NCI-H1105 treated with DMSO at 0.1 percent for 48 hours (cell line): ENCODE measurements at regions not wholly inside any gene's neighbourhood (a gene's known extent, or its start where the extent isn't known, plus 50 kb on each side); places are given as distances from the start of the nearest gene placed in this dataset.

ENCODE experiments used
- DNase-seq: peaks from one replicate; lab custom pipeline; 2025; lab: John Stamatoyannopoulos, UW

DNA sequence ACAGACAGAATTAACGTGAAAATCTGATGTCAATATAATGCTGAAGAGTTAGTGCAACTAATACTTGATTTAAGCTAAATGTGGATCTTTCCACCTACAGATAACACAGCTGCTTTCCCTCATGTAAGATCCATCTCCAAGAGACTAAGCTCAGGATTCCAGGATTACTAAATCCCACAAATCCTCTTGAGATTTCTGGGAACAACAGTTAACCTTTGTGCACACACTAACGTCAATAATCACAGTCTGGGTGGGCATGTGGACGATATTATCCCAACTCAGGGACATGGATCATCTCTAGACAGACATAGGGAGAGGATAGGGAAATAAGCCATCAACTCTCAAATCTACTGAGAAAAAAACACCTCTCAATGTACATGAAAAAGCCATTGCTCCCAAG, 432.6 kb downstream of the SATB2 start:
- no peak for DNase-seq

DNA sequence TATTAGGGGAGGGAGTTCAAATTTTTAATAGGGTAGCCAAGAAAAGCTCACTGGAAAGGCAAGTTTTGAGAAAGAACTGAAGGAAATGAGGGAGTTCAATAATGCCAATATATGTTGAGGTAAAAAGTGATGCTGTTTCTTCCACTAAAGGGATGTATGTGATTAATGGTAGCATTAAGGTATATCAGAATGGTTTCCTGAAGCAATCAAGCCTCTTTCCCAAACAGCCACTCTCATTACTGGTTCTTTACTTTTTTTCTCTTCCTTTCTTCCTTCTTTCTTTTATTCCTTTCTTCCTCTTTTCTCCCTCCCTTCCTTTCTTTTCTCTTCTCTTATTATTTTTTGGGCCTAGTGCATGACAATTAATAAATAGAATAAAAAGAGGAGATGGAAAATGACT, 433.5 kb downstream of the SATB2 start:
- no peak for DNase-seq

DNA sequence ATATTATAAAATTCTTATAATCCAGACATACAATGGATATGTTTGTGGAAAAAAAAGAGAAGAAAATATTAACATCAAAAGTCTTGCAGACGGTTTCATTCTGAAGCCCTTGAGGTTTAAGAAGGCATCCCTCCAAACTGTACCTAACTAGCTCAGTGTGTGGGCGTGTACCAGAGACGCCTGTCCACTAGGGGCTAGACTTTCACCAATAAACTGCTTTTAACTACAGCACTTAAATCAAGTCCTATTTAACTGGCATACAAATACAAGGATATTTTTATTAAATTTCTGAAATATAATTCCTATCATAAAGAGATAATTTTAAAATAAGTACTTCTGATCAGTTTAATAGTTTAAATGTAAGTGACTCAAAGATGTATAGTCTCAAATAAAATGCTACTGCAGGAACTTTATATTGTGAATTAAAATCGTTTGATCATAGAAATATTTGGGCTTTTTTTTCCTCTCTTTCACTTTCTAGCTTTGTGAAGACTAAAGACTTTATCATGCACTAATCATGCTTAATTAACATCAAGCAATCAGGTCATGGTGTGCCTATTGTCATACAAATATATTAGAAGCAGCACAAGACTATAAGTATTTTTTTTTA, 437.7 kb downstream of the SATB2 start:
- DNase-seq, result peak; percentile 21

DNA sequence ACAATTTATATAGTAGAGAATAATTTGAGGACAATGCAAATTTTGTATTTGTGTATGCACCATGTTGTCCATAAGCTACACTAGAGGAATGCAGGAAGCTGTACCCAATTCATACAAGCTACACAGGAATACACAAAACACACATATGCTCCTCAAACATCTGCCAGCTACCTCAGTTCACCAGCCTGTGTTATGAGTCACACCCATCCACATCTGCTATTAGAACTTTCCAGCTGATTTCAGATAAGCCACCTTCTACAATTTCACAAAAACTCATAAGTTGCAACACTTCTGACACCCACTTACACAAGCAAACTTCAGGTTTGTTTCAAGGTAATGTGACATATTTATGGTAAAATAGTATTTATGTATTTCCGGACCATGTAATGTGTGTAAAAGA, 438.9 kb downstream of the SATB2 start:
- DNase-seq, result no peak

DNA sequence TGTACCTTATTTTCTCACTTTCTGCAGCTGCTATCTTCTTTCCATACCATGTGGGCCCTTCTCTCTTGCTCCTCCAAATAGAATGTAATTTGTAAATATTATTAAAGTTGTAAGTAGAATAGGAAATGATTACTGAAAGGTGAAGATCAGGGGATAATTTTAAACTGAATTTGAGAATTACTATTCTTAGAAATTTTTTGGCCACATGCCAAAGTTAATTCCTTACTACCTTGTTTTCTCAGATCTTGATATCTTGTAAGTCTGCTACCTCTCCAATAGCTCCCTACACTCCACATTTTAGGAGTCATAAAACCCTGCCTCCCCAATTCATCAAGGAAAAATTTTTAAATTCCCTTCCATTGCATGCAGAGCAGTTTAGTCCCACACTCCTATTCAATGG, 442.7 kb downstream of the SATB2 start:
- no peak for DNase-seq

DNA sequence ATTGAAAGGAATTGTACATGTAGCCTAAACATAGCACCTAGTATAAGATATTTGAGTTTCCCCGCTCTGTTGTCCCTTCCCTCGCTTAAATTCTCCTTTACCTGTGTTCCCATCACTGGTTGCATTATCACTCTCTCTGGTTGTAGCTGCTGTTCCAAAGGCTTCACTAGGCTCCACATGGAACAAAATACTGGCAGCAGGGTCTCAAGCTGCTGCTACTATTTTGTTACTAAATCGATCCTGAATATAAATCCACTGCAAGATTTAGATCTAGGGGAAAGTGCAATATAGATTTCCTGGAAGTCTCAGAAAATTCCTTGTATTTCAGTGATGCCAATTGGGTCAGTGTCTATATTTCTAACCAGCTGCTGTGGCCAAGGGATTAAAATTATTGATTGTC, 443.5 kb downstream of the SATB2 start:
- DNase-seq, result no peak

DNA sequence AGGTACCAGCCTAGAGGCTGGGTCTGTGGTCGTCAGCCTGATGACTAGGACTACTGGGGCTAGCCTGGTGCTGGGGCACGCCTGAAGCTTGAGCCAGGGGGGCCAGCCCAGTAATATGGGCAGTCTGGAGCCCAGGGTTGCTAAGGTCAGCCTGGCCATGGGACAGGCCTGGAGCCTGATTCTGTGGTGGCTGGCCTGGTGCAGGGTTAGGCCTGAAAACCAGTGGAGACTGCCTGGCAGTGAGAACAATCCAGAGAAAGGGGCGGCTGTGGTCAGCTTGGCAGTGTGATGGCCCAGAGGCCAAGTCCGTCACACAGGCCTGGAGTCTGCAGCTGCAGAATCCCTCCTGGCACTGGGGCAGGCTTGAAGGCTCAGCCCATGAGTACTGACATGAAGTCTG, 445.8 kb downstream of the SATB2 start:
- no peak for DNase-seq

DNA sequence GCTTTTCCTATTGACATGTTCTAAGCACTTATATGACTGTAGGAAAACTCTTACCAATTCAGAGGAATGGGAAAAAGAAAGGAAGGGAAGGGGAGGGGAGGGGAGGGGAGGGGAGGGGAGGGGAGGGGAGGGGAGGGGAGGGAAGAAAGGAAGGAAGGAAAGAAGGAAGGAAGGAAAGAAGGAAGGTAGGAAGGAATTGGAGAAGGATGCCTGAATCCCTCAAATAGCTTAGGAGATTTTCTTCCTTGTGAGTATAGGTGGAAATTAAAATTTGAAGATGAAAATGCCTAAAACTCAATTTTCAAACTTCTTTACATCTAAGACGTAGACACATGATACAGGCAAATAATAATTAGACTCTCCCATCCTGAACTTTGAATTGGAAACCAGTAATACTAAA, 463.1 kb downstream of the SATB2 start:
- DNase-seq, result no peak

DNA sequence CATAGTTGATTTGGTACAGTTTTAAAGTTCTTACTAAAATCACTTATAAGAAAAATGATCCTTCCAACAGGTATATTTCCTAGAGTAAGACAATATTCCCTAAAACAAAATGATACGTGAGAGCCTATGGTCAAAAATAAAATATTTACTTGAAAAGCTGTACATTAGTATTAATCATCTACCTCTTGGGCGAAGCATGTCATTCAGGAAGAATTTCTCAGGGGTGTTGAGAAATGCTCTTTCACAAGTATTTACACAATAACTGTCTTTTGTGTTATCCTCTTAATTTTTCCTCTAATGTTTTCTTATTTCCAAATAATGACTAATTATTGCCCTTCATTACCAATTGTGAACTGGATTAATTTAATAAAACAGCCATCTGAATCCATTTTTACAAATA, 466.3 kb downstream of the SATB2 start:
- DNase-seq, result no peak

DNA sequence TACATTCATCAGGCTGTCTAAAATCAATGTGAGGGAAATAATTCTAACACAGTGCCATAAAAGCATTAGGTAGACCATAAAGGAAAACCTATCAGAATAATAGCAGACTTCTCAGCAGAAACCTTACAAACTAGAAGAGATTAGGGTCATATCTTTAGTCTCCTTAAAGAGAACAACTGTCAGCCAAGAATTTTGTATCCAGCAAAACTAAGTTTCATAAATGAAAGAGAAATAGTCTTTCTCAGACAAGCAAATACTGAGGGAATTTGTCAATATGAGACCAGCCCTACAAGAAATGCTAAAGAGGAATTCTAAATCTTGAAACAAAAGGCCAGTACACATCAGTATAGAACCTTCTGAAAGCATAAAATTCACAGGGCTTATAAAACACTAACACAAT, 482.0 kb downstream of the SATB2 start:
- DNase-seq, result no peak

DNA sequence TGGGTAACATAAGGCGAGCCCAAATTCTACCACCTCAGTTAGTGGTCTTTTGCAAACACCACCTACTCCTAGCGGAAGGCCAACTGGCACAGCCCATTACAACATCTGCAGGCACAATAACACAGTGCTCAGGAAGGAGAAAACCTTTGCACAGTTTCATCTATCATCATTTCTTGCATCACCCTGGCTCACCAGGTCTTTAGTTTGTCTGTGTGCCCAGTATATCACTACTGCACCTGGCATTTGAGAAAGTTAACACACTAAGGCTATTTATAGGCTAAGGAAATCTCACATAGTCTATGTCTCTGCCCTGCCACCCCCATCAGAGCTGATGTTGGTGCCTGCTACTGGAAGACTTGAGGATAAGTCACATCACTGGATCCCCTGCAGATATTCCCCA, 484.0 kb downstream of the SATB2 start:
- no peak for DNase-seq

DNA sequence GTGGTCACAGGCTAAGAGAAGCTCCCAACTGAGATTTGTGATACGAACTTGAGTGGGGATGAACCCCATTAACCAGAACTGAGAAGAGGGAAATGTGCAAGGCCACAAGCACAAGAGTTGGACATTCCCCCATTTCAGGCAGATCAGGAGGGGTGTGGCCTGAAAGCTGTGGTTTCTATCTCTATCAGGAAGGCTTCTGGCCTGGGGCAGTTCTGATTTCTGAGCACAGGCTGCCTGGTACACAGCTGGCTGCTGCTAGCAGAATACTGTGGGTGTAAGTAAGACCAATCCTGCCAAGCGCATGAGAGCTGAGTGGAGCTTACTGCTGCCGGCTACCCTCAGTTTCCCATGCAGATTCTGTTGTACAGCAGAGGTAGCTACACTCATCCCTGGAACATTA, 484.6 kb downstream of the SATB2 start:
- DNase-seq, result no peak

DNA sequence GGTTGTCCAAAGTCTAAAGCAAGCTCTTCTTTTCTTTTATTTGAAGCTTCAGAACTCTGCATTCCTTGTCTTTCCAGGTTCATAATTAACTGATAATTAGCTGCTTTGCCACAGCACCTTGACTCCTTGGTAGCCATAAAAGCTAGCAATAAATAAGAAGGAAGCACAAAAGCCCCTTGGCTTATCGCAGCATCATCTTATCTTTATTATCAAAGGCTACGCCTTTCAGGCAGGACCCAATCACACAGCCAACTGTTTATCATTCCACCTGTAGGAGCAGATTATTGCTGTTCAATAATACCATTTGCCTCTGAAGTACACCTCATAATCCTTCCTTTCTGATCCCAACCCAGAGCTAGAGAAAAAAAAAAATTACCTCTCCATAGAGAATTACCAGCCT, 489.2 kb downstream of the SATB2 start:
- no peak for DNase-seq

DNA sequence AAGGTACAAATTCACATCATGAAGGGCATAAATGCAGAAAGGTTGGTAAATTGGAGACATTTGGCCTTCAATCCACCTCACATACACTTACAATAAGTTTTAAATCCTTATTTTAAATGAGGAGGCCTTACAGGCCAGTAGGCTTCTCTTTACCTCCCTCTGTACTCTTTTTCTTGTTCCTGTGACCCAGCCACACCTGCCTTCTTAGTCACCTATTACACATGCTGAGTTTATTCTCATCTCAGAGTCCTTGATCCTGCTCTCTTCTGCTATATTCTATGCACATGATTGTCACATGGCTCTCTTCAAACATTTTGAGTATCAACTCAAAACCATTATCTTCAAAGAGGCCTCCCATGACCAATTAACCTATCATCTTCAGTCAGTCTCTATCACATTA, 491.5 kb downstream of the SATB2 start:
- DNase-seq, result no peak

DNA sequence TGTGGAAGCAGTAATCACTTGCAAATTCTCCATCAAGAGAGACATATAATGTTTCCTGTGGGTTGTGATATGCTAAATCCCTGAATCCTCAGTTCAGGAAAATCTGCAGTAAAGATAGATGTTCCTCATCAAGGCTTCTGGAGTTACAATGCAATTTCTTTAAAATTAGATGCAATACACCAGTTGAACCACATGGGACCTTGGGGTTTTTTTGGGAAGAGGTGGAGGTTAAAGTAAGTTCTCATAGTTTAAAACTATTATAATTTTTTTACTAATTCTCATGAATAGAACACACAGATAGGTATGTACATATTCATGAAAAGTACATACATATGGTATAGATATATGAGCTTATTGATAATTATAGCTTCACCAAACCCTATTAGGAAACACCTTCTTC, 496.2 kb downstream of the SATB2 start:
- DNase-seq, result no peak

DNA sequence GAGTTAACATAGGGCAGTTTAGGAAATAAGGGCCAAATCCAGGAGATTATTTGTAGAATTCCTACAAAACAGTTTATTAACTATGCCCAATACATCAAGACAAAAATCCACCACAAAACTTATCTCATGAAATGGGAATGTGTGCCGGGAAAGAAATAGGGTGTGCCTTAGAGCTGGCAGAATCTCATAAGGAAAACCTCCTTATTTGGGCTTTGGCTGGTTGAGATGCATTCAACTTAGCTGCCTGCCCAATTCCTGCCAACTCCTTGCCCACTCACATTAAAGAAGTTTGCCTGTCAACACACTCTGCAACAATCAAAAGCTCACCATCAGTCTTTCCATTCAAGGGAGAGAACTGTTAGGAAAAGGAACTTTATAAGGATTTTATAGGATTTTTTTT, 500.6 kb downstream of the SATB2 start:
- DNase-seq, result no peak

DNA sequence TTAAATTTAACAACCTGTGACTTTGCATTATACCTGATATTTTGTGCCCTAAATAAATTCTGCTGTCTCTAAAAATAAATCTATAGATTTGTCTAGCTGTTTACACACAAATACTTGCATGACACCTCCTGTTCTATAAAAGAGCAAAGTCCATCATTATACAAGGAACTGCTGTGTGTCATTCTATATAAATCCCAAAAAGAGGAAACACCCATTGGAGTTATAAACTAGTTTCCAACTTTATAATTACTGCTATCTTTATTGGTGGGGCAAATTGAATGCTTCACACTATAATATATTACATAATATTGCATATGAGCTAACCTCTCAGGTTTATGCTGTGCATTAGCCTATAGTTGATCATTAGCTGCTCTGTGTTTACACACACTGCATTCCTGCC, 504.4 kb downstream of the SATB2 start:
- DNase-seq, result no peak

DNA sequence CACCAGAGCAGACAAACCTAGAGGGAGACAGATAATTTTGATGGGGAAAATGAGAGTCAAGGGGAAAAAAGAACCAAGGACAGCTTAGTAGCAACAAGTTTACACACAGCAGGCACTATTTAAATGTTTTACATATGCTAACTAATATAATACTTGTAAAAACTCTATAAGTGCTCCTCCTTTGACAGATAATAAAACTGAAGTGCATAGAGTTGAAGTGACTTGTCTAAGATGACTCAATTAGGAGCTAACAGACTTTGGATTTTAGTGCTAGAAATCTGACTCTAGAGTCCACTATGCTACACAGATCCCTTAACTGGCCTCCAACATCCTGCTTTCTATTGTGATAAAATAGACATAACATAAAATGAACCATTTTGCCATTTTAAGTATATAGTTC, 506.9 kb downstream of the SATB2 start:
- DNase-seq, result no peak

DNA sequence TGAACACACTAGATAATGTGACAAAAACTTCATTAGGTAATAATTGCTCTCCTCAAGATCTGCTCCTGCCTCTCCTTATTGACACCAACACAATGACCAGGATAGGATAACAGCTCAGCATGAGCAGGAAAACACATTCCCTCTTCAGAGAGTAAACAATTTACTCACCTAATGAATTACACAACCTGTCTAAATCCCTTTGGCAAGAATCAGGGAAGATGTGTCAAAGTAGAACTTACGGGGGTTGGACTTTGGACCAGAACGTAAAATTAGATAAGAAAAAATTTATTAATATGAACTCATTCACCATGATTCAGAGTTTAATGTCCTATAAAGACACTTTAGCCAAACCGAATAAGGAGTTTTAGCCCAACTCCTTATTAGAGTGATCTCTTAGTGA, 512.2 kb downstream of the SATB2 start:
- no peak for DNase-seq

DNA sequence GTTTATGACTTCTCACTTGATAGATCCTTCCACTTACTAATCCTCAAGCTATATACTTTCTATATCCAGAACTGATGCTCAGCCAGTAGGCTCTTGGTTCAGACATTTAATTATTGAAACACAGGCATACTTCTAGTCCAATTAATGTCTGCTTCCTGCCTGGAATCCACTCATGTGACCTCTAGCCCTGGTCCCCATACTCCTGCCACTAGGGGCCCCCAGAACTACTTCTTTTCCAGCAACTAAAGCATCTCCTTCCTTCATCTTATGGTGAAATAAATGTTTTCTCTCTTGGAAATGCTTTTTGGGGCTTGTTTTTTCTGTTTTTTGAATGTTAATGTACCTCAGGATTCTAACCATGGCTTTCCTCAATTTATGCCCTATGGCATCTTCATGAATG, 527.6 kb downstream of the SATB2 start:
- no peak for DNase-seq

DNA sequence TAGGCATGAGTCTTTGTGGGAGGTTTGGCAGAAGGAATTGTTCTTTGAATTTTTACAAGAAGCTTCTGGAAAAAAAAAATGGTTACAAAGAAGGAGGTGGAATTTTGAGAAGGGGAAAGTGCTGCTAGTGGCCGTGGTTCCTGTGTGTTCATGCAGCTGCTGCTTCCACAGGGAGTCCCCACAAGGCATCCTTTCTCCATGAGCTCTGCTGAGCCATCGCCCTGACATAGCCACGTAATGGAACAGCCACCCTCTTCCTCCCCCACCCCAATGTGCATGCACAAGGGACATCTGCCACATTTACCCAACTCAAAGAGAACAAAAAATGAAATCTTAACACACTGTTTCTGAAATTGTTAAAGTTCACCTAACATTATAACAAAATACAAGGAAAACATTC, 529.7 kb downstream of the SATB2 start:
- DNase-seq, result no peak

DNA sequence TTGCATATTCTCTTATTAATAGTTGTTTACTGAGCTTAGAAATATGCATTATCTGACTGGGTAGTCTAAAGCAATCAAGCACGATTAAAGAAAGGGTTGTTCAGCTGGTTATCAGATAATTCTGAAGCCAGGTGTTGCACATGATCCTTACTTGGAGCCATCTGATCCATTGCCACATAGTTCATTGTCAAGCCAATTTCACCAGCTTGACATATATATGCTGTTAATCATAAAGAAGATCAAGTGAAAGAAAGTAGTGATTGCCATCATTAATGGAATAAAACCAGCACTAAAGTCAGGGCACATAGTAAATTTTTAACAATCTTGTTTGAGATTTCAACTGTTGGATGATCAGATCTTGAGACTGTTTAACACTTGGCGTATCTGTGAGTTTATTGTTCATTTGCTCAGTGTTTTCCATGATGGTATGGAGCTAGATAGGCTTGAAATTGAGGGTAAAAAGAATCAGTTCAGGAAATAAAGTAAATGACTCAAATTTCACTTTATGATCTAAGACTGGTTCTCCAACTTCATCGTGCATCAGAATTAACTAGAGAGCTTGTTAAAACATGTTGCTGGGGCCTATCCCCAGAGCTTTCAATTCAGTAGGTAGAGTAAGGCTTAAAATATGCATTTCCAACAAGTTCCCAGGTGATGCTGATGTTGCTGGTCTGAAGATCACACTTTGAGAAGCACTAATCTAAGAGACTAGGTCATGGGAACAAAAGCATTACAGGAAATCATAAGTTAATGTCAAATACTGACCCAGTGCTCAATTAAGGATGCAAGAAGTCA, 539.6 kb downstream of the SATB2 start:
- no peak for DNase-seq

DNA sequence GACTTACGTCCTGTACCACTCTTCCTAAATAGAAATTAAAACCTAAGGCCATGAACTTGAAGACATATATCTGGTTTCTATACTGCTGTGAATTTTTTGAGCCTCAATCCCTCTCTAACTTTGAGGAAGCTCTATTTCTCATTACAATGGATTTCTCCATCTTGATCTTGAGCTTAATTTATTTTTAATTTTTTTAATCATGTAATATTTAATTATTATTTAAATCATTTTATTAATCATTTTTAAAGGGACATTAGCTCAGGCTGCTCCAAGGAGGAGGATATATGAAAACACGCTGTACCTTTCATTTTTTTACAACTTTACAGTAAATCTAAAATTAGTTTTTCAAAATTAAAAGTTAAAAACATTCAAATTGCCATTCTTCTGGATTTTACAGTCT, 540.5 kb downstream of the SATB2 start:
- DNase-seq, result no peak

DNA sequence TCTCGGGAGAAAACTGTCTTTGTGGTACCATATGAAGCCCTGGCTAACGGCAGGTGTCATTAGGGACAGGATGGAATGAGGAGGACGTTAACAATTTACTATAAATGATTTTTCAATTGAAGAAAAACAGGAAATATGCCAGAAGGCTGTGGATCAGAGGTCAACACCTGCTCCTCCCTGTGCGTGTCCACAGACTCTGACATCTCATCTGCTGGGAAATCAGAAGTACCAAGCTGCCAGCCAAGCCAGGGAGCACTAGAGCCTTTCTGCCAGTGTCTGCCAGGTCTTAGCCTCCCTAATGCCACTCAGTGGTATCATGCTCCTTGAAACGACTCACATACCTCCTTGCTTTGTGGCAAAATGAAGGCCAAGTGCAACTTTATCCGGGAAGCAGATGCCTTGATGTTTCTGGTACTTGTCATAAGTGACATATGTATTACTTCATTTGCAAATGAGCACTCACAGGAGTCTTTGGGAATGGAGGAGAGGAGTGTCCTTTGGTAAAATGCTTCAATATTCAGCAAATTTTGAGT, 541.1 kb downstream of the SATB2 start:
- peak; percentile 62 for DNase-seq
